ENCODE measurements at regions not wholly inside any gene's neighbourhood (a gene's known extent, or its start where the extent isn't known, plus 50 kb on each side); places are given as distances from the start of the nearest gene placed in this dataset.

DNA sequence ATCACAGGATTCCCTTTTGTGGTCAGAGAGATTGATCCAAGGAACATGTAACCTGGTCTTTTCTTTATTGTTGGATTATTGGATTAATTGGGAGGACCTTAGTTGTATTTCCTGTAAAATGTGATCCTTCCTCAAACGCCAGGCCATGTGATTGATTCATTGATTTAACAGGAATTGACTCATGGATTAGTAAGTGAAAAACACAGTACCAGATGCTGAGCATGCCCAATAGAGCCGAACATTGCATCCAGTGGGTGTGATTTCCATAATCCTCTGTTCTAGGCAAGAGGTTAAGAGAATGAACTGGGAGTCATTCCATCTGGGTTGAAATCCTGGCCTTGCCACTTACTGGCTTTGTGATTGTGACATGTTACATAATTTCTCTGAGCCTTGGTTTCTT is 522.3 kb downstream of the MAT2B start:
- no peak for DNase-seq (ENCODE audit: low spot score)

DNA sequence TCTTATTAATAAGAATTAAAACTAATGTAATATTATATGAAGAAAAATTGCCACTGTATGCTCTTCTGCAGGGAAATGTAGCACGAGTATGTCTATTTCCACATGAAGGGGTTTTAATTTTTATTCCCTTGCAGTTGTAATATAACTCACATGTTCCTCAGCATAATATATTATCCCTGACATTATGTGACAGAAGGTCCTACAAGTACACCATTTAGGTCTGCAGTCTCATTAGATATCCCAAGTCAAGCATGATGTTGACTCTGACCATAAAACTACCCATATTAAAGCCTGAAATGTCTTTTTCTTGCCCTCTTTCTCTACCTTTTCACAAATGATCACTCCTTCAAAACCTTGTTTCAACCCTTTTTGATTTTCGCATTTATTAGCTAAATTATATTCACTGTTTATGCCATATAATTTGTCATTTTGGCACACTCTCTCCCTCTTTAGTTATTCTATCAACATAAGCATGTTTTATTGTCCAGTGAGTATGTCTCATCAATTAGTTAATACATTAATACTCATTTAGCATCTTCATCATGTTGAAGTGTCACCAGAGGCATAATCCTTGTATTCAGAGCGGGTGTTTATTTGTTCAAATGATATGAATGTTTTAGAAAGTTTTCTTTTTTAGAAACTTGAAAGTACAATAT is 532.8 kb downstream of the MAT2B start:
- no peak for DNase-seq (ENCODE audit: low spot score)

DNA sequence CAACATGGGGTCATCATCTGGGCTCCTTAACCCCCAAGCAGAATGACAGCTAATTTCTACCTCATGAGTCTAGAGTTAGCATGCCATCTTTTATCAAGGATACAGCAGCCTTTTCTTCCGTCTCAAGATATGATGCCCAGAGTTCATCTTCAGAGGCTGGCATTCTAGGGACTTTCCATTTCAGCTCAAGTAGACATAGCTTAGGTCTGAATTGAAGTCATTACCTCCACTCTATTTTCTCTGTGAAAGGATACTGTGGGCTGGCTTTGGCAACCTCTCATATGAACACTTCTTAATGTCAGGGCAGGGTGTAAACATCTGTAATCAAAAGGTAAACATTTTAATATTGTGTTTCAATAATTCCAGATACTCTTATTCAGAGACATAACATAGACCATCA is 535.7 kb downstream of the MAT2B start:
- DNase-seq (ENCODE audit: low spot score) = no peak

DNA sequence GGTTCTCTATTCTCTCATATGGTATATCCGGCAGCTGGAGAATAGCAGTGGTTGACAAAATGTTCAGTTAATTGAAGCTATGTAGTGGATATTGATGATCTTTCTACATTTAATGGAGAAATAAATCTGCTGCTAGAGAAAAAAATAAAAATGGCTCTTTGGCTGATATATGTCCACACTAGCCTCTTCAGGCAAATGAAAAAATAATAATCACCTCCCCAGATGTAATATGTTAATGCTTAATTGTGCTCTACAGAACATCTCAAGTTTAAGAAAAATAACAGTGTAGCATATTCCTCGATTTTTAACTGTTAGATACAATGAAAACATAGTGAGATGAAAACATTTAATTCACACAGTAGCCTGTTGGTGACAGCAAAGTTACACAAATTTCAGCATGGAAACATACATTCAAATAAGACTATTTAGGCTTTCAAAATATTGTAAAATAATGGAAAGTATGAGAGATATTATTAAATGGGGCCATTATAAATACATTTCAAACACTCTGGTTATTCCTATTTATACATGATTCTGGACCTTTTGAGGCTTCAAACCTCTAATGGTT is 543.0 kb downstream of the MAT2B start:
- peak; percentile 9 for DNase-seq (ENCODE audit: low spot score)

DNA sequence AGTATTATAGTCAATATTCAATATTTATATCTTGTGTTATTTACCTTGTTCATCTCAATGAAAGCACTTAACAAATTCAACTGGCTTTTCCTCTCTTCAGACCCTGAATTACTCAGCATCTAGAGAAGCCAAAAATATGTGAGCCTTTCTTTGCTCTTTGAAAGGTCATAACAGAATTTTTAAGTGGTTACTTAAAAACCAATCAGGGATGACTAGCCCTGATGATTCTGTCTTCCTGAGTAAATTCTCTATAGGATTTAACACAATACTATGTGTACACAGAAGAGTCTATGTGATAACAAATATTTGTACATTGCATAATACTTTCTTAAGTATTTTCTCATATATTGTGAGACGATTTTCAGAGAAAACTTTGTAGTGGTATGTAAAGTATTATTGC is 546.3 kb downstream of the MAT2B start:
- DNase-seq (ENCODE audit: low spot score) = no peak

DNA sequence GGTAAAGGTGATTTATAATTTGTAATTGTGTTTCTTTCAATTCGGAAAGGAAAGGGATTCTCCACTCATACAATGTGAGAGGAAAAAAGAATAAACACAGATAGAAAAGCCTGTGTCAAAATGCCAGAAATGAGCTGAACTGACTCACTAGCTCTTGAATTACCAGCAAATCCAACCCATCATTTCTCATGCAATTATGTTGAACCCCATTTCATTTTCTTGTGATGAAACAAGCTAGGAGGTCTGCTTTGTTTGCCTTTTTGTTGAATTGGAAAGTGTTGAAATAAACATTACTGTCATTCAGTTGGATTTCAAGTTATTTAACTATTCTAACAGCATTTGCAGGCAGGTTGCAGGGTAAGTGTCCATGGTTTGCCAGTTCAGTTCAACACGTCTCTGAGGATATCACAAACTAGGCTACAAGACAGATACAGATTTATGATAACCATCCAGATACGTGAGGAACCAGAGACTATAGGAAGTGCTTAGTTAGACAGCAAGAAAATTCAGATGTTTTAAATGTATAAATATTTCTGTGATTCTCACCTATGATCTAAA is 547.2 kb downstream of the MAT2B start:
- no peak for DNase-seq (ENCODE audit: low spot score)

DNA sequence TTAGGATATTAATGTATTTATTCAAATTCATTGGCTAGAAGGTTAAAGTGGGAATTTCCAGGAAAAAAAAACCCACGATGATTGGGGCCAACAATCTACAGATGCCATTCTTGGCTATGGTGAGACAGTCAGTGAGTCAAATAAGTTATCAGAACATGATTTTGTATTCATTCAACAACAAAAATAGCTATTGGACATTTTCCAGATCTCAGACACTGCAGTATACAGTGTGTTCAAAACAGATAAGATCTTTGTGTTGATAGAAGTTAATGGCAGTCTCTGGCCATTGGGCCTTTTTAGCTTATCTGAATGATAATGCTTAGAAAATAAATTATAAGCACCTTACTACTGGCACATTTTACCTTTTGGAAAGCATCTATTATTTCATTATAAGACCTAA is 547.7 kb downstream of the MAT2B start:
- DNase-seq (ENCODE audit: low spot score) = no peak

DNA sequence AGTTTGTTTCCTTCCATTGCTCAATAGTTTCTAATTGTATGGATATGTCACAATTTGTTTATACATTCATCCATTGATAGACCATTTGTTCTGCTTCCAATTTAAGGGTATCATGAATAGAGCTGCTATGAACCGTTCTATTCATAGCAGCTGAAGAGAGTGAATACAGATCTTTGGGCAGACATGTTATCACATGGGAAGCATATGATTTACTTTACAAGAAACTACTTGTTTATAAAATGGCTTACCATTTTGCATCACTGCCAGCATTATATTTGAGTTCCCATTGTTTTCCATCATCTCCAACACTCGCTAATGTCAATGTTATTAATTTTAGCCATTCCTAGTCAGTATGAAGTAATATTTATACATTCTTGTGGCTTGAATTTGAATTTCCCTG is 549.0 kb downstream of the MAT2B start:
- DNase-seq (ENCODE audit: low spot score) = no peak

DNA sequence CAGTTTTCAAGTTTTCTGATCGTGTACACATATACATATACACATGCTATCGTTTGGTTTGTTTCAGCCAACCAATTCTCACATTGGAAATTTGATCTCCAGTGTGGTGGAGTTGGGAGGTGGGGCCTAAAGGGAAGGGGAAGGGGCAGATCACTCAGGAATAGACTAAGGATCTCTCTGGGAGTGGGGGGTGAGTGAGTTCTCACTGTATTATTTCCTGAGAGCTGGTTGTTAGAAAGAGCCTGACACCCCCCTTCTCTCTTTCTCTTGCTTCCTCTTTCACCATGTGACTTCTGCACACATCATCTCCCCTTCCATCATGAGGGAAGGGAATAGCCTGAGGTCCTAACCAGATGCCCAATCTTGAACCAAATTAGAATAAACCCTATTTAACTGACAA is 551.7 kb downstream of the MAT2B start:
- no peak for DNase-seq (ENCODE audit: low spot score)

DNA sequence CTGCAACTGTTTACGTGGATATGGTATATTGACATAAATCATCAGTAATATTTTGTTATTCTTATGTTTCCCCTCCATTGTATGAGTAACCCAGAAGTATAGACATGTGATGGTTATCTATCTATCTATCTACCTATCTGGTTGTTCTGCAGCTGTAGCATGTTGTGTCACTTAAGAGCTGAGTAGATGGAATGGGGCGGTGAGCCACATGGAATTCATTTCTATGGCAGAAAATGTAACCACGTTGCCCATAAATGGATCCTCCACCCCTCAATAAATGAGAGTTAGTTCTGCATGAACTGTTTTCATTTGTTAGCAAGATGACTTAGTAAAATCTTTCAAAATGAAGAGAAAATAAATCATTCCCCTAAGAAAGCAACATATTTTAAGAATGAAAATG is 553.2 kb downstream of the MAT2B start:
- no peak for DNase-seq (ENCODE audit: low spot score)

DNA sequence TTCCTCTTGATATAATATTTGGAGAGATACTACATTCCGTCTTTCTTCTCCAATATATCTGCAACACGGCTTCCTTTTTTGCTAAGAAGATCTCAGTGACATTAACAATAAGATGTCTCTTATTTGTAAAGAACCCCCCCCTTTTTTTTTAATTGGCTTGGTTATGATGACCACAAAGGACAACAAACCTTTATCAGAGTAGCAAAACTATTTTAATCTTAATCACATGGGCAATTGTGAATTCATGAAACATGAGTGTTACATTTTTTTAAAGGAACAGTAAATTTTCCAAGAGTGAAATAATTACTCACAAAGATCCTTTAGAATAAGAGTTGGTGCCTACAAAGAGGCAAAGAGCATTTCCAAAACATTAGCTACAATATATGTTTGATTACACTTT is 554.1 kb downstream of the MAT2B start:
- no peak for DNase-seq (ENCODE audit: low spot score)

DNA sequence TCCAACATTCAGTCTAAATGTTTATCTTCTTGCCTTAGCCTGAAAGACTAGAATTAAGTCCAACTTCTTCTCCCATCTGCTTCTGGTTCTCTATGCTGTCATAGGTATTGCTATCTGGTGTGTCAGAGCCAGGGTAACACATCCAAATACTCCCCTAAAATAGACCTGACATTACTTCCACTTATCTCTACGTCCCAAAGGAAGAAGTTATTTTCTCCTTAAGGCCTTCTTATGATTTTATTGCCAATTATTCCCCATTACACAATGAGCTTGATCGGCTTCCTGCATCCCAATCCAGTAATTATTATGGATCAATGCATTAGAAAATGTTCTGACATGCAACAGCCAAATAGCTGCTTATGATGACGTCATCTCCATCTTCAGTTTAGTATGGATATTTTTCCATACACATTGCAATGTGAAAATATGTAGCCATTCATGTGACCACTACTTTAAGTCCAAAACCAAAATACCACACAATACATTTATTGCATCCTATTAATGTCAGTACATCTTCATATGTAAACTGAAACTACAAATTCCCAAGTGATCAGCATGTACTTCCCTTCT is 555.5 kb downstream of the MAT2B start:
- DNase-seq (ENCODE audit: low spot score) = no peak

DNA sequence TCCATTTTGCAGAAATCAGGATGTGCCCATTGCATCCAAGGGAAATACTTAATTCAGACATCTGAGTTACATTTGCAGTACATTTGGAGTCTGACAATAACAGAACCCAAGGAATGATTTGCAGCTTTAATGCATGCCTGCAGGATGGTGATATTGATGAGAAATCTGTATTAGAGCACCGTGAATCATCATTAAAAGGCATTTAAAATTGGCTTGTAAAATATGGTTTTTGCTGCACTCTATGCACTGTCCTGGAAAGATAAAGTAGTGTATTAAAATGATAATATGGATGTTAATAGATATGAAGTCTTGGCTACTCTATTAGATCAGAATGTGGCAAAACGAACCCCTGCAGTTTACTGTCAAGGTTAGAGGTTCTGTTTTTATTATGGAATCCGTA is 556.9 kb downstream of the MAT2B start:
- DNase-seq (ENCODE audit: low spot score) = no peak

DNA sequence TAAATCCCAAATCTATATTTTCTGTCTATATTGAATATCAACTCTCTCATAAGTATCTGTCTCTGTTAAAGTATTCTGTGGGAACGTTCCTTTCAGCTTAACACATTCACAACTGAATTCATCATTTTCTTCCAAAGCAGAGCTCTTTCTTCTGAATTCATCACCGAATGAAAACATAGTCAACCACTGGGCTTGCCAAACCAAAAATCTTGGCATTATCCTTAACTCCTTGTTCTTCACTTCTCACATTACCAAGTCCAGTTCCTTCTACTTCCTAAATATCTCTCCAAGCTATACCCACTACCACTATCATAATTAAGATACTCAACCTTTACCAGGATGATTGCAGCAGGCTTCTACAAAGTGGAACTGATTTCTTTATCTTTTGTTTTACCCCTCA is 559.8 kb downstream of the MAT2B start:
- DNase-seq (ENCODE audit: low spot score) = no peak

DNA sequence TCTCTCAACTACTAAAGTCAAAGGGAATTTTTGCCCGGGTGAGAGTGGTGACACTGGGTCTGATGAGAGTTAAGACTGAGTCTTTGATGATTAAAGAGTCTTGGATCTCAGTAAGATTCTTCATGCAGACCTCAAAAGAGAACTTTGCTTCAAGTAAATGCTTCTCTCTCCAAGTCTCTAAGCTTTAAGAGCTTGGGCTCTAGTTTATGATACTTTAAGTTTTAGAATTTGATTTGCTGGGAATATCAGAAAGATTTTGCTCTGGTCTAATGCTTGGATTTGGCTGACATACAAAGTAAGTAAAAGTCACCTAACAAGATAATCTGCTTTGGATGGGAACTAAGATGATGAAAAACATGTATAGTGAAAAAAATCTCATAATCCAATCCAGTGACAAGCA is 566.3 kb downstream of the MAT2B start:
- no peak for DNase-seq (ENCODE audit: low spot score)

DNA sequence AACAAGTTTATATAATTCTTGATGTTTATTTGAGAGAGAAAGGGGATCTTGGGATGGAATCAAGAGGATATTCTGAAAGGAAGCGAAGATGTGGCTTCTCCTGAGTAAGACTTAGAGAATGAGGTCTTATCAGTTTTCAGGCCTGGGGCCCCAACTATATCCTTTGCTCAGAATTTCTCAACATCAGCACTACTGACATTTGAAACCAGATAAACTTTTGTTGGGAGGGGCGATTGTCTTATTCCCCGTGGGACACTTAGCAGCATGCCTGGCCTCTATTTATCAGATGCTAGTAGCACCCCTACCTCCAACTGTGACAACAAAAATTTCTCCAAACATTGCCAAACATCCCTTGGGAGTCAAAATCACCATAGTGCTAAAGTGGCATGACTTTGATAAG is 567.7 kb downstream of the MAT2B start:
- no peak for DNase-seq (ENCODE audit: low spot score)

DNA sequence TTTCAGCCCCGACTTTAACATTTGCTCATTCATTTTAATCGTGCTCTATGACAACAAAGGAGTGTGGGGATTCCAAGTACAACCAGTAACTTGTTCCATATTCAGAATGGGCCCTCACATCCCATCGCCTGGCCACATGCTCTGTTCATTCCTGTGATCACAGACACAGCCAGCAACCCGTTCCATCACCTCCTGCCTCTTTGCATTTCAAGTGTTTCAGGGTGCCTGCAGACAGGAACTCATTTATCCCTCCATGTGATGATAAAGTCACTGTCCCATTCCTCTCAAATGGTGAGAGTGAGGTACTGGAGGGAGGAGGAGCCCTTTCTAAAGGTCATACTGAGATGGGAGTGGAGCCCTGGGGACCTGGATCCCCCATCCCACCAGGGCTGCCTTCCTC is 571.1 kb downstream of the MAT2B start:
- no peak for DNase-seq (ENCODE audit: low spot score)

DNA sequence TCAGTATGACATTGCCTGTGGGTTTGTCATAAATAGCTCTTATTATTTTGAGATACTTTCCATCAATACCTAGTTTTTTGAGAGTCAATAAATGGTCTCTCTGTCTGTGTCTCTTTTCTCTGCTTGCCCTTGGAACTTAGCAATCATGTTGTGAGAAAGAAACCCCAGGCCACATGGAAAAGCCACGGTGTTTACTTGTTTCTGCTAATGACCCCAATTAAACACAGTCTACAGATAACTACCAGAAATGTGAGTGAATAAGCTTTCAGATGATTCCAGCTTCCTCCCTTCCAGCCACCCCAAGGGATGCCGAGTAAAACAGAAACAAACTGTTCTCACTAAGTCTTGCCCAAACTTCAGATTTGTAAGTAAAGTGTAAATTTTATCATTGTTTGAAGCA is 584.9 kb downstream of the MAT2B start:
- no peak for DNase-seq (ENCODE audit: low spot score)

DNA sequence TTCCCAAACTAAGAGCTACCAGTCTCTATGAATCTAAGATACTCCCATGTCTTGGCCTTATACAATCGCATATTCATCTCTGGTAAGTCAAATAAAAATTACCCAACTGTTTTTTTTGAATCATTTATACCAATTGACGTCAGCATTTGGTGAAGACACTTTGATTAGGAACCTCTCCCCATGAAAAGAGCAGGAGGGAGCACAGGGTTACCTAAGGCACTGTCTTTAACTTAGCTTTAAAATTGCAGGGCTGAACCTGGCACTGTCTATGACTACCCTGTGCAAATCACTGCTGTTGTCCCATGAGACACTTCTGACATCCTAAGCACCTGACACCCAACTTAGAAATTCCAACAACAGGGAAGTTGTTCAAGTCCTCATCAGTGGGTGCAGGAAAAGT is 586.4 kb downstream of the MAT2B start:
- DNase-seq (ENCODE audit: low spot score) = no peak

DNA sequence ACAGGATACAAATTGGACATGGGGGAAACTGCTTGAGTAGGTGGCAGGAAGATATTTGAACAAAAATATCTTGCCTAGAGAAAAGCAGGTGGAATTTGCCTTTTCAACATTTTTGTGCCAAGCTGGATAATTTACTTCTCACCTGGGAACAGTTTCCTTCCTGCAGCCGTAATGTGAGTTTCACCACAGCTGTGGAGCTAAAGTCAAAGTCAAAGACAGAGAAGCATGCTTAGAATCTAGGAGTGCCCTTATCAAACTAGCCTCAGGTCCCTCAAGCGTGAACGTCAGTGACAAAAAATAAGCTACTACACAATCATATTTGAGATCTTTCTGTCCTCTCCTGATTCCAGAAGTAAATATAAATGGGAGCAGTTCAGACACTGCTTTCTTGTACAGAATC is 588.9 kb downstream of the MAT2B start:
- DNase-seq (ENCODE audit: low spot score) = no peak

DNA sequence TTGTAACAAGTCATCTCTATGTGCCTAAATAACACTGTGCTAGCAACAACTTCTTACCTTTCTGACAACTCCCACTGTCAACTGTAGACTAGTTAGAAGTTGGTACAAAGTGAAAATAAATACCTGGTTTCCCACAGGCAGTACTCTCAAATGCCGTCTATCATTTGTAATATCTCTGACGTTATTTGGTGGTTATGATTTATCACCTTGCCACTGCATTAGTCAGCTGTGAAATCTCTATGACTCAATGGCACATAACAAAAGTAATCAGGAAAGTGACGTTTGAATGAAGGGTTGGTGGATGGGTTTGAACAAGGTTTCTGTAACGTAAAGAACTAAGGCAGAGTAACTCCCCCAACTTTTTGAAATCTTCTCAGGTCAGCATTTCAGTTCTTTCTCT is 592.3 kb downstream of the MAT2B start:
- DNase-seq (ENCODE audit: low spot score) = peak; percentile 74

DNA sequence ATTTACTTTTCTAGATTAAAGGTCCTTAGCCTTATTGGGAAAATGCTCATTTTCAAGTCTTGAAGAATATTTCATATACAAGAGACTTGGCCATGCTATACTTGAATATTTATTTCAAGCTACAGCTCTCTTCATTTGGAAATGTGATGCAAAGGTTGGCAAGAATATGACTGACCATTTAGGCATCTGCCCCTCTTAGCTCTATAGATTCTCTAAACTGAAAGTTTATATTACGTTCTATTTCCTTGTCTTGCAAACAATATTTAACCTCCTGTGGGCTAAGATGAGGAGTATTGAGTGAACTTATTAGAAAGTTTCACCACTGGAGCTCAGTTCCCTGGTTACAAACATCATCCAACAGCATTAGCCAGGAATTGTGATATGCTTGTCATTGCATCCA is 593.1 kb downstream of the MAT2B start:
- DNase-seq (ENCODE audit: low spot score) = no peak

DNA sequence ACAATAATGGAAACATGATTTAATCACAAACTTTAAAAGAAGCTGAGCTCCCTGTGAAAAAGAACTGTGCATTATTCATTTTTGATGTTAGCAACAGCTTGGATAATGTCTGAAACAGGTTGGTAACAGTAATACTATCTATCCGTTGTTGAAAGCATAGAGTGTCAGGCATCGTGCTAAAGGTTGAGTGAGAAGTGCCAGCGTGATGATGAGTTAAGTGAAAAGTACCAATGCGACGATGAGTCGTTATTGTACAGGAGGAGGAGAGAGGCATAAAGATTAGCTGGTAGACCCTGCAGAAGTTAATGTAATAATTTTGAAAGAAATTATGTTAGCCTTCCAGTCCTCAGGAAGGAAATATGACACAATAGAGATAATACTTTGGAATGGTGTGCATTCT is 593.6 kb downstream of the MAT2B start:
- DNase-seq (ENCODE audit: low spot score) = no peak

DNA sequence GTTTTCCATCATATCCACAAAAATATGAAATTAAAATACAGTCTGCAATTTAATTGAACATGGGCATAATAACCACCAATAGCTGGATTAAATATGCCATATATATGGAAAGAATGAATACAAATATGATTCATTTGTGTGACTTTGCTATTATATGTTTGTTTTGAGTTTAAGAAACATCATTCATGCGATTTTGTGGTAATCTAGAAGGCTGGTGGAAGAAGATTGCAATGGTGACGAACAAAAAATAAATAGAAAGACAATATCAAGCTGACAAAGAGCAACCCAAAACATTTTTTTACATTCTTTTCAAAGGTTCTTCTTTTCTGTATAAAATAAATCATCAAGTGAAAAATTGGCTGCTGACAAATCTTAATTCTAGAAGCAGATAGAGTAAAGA is 610.0 kb downstream of the MAT2B start:
- no peak for DNase-seq (ENCODE audit: low spot score)

Measured in RKO (cell line).